ENCODE measurements at regions not wholly inside any gene's neighbourhood (a gene's known extent, or its start where the extent isn't known, plus 50 kb on each side); places are given as distances from the start of the nearest gene placed in this dataset.

GRCh38 chr1:181347495-181348390 lies 135.6 kb upstream of the CACNA1E start:
- Histone ChIP-seq H3K36me3 (ENCODE audit: control insufficient read depth in 2 of 2, insufficient read depth in 1 of 2, low read length in 2 of 2) (no peaks in the 10 kb centered on the region), H3K27ac (ENCODE audit: extremely low read depth, low read depth, low read length) (no peak overlapping the region), H3K4me3 (ENCODE audit: low read depth, low read length) (no peak overlapping the region), H3K9me3 (ENCODE audit: control insufficient read depth, insufficient read depth, low read depth, low read length) (no peaks in the 10 kb centered on the region), H3K4me1 (ENCODE audit: control insufficient read depth, insufficient read depth, low read length) (no peaks in the 10 kb centered on the region)
- no peak for TF ChIP-seq ZNF792 (tag by site-specific recombination; IDR thresholded peaks at IDR 0.05)
- no peak for TF ChIP-seq MEIS1 (CRISPR knock-in tag; IDR thresholded peaks at IDR 0.05; ENCODE audit: borderline replicate concordance)
- TF ChIP-seq ZNF529 (tag by site-specific recombination; IDR thresholded peaks at IDR 0.05; ENCODE audit: insufficient replicate concordance) = no peak
- no peak for TF ChIP-seq ZBTB7A (tag by site-specific recombination; IDR thresholded peaks at IDR 0.05; ENCODE audit: low read depth)
- no peak for TF ChIP-seq ZNF518A (tag by site-specific recombination; conservative IDR thresholded peaks at IDR 0.05; ENCODE audit: low read depth)
- TF ChIP-seq HIC1 (tag by site-specific recombination; IDR thresholded peaks at IDR 0.05) = no peak
- TF ChIP-seq HOXD13 (CRISPR knock-in tag; IDR thresholded peaks at IDR 0.05; ENCODE audit: borderline replicate concordance) = no peak
- no peak for TF ChIP-seq ZNF624 (tag by site-specific recombination; IDR thresholded peaks at IDR 0.05)
- TF ChIP-seq, protein P1, sequence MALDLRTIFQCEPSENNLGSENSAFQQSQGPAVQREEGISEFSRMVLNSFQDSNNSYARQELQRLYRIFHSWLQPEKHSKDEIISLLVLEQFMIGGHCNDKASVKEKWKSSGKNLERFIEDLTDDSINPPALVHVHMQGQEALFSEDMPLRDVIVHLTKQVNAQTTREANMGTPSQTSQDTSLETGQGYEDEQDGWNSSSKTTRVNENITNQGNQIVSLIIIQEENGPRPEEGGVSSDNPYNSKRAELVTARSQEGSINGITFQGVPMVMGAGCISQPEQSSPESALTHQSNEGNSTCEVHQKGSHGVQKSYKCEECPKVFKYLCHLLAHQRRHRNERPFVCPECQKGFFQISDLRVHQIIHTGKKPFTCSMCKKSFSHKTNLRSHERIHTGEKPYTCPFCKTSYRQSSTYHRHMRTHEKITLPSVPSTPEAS (tag by site-specific recombination; IDR thresholded peaks at IDR 0.05) = no peak
- TF ChIP-seq ZFHX2 (tag by site-specific recombination; conservative IDR thresholded peaks at IDR 0.05) = no peak
- TF ChIP-seq ZNF266 (tag by site-specific recombination; IDR thresholded peaks at IDR 0.05; ENCODE audit: low read depth) = no peak
- TF ChIP-seq ZBTB48 (tag by site-specific recombination; IDR thresholded peaks at IDR 0.05) = no peak
- TF ChIP-seq SP2 (tag by site-specific recombination; IDR thresholded peaks at IDR 0.05) = no peak
- no peak for TF ChIP-seq GFI1B (tag by site-specific recombination; IDR thresholded peaks at IDR 0.05)
- TF ChIP-seq HOXA7 (CRISPR knock-in tag; IDR thresholded peaks at IDR 0.05; ENCODE audit: borderline replicate concordance) = no peak
- CTCF ChIA-PET = interaction anchor here (0.7 kb wide), 1 partner anchor 181 kb away, joined by 3 read pairs; no protein-coding TSS in a partner anchor
- POLR2A ChIA-PET = no interaction called here

DNA sequence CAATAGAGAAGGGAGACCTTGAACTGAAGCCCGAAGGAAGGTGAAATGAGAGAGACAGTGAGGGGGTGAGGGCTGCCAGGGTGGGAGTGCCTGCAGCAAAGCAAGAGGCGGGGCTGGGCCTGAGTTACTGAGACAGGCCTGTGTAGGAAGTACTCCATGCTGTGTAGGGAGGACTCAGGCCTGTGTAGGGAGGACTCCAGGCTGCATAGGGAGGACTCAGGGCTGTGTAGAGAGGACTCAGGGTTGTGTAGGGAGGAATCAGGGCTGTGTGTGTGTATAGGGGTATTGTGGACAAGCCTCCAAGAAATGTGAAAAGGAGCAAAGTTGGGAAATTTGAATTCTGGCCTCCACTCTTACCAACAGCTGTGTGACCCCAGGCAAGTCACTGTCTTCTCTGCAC lies 133.8 kb upstream of the CACNA1E start:
- ChIA-PET POLR2A (no interaction called here), CTCF (no interaction called here)
- H3K36me3 ChIP-seq (ENCODE audit: control insufficient read depth in 2 of 2, insufficient read depth in 1 of 2, low read length in 2 of 2) = no peaks in the 10 kb centered on the region
- H3K9me3 ChIP-seq (ENCODE audit: control insufficient read depth, insufficient read depth, low read depth, low read length) = no peaks in the 10 kb centered on the region
- H3K4me3 ChIP-seq (ENCODE audit: low read depth, low read length) = no peak overlapping the region
- no peak overlapping the region for H3K27ac ChIP-seq (ENCODE audit: extremely low read depth, low read depth, low read length)
- no peaks in the 10 kb centered on the region for H3K4me1 ChIP-seq (ENCODE audit: control insufficient read depth, insufficient read depth, low read length)
- TF ChIP-seq ZNF600 (tag by site-specific recombination; IDR thresholded peaks at IDR 0.05) (no peak), ZNF426 (tag by site-specific recombination; IDR thresholded peaks at IDR 0.05) (no peak), YY2 (tag by site-specific recombination; IDR thresholded peaks at IDR 0.05) (no peak), WT1 (tag by site-specific recombination; IDR thresholded peaks at IDR 0.05) (no peak), ZNF658 (tag by site-specific recombination; IDR thresholded peaks at IDR 0.05) (no peak), ZBTB44 (tag by site-specific recombination; IDR thresholded peaks at IDR 0.05) (no peak), ZBTB21 (tag by site-specific recombination; IDR thresholded peaks at IDR 0.05) (no peak), ZNF202 (tag by site-specific recombination; IDR thresholded peaks at IDR 0.05; ENCODE audit: borderline replicate concordance) (no peak), BCL6B (tag by site-specific recombination; IDR thresholded peaks at IDR 0.05) (no peak)
